BLaER1 (cell line): ENCODE measurements at regions not wholly inside any gene's neighbourhood (a gene's known extent, or its start where the extent isn't known, plus 50 kb on each side); places are given as distances from the start of the nearest gene placed in this dataset.

Experiments used
- H3K27ac ChIP-seq: shearing (Covaris generic); formaldehyde crosslinking; 2 replicates; pipeline ENCODE4 v1.8.1; 2022
- H3K27me3 ChIP-seq: shearing (Covaris generic); formaldehyde crosslinking; 2 replicates; pipeline ENCODE4 v1.8.1; 2022
- H3K36me3 ChIP-seq: shearing (Covaris generic); formaldehyde crosslinking; 2 replicates; pipeline ENCODE4 v1.8.1; 2022
- H3K4me1 ChIP-seq: shearing (Covaris generic); formaldehyde crosslinking; 2 replicates; pipeline ENCODE4 v1.8.1; 2022
- H3K4me2 ChIP-seq: shearing (Covaris generic); formaldehyde crosslinking; 2 replicates; pipeline ENCODE4 v1.8.1; 2022
- H3K4me3 ChIP-seq: shearing (Covaris generic); formaldehyde crosslinking; 2 replicates; pipeline ENCODE4 v1.8.1; 2022
- H3K9ac ChIP-seq: shearing (Covaris generic); formaldehyde crosslinking; 2 replicates; pipeline ENCODE4 v1.8.1; 2022
- H3K9me3 ChIP-seq: shearing (Covaris generic); formaldehyde crosslinking; 2 replicates; pipeline ENCODE4 v1.8.1; 2022
- H4K20me1 ChIP-seq: shearing (Covaris generic); formaldehyde crosslinking; 2 replicates; pipeline ENCODE4 v1.8.1; 2022
- Cebpa-rat ChIP-seq: shearing (Covaris generic); IDR thresholded peaks from 2 replicates; pipeline ENCODE4 v1.8.1; 2022

GRCh38 chr3:177563792-177564191, 366.5 kb upstream of the TBL1XR1 start:
- Histone ChIP-seq H3K4me2 (peak overlapping the region; percentile 35), H3K36me3 (no peaks in the 10 kb centered on the region), H3K9me3 (peaks cover 19% of the 10 kb centered on the region), H3K4me1 (peaks cover 10% of the 10 kb centered on the region), H3K4me3 (no peak overlapping the region), H3K9ac (no peak overlapping the region), H3K27ac (no peak overlapping the region), H3K27me3 (no peaks in the 10 kb centered on the region), H4K20me1 (no peaks in the 10 kb centered on the region)
- TF ChIP-seq Cebpa-rat = no peak

- H4K20me1 ChIP-seq = no peaks in the 10 kb centered on the region
- TF ChIP-seq Cebpa-rat = no peak
- H3K27ac ChIP-seq = no peak overlapping the region
- peaks cover 22% of the 10 kb centered on the region for H3K4me1 ChIP-seq
- H3K27me3 ChIP-seq = no peaks in the 10 kb centered on the region
- no peak overlapping the region for H3K4me2 ChIP-seq
- no peak overlapping the region for H3K9ac ChIP-seq
- no peak overlapping the region for H3K4me3 ChIP-seq
- H3K36me3 ChIP-seq = no peaks in the 10 kb centered on the region
- peaks cover 15% of the 10 kb centered on the region for H3K9me3 ChIP-seq
These were observed 368.7 kb upstream of the TBL1XR1 start for GRCh38 chr3:177565981-177566380.

- Histone ChIP-seq H3K4me2 (no peak overlapping the region), H3K9ac (no peak overlapping the region), H3K36me3 (no peaks in the 10 kb centered on the region), H3K9me3 (peaks cover 17% of the 10 kb centered on the region; the same call in 1 of the 2 replicates), H4K20me1 (no peaks in the 10 kb centered on the region), H3K4me3 (no peak overlapping the region), H3K27me3 (no peaks in the 10 kb centered on the region), H3K27ac (no peak overlapping the region), H3K4me1 (peaks cover 26% of the 10 kb centered on the region)
- TF ChIP-seq Cebpa-rat = no peak
These were observed 370.6 kb upstream of the TBL1XR1 start for GRCh38 chr3:177567833-177568232.

- Histone ChIP-seq H3K36me3 (no peaks in the 10 kb centered on the region), H3K27me3 (no peaks in the 10 kb centered on the region), H3K4me2 (no peak overlapping the region), H3K4me3 (no peak overlapping the region), H3K9me3 (peaks cover 17% of the 10 kb centered on the region; the same call in 1 of the 2 replicates), H3K9ac (no peak overlapping the region), H3K27ac (no peak overlapping the region), H4K20me1 (no peaks in the 10 kb centered on the region), H3K4me1 (peaks cover 20% of the 10 kb centered on the region)
- TF ChIP-seq Cebpa-rat = no peak
These were observed 371.9 kb upstream of the TBL1XR1 start for GRCh38 chr3:177569193-177569592.

GRCh38 chr3:177569875-177570657, 372.8 kb upstream of the TBL1XR1 start:
- Histone ChIP-seq H4K20me1 (no peaks in the 10 kb centered on the region), H3K36me3 (no peaks in the 10 kb centered on the region), H3K4me3 (no peak overlapping the region), H3K9ac (no peak overlapping the region), H3K27me3 (no peaks in the 10 kb centered on the region), H3K27ac (0 out of 2 replicates have a peak overlapping the region, but pooled peaks have one; percentile 8), H3K4me2 (peak overlapping the region; percentile 56), H3K9me3 (peaks cover 17% of the 10 kb centered on the region; the same call in 1 of the 2 replicates), H3K4me1 (peaks cover 16% of the 10 kb centered on the region)
- no peak for TF ChIP-seq Cebpa-rat

GRCh38 chr3:177571271-177571943, 374.1 kb upstream of the TBL1XR1 start:
- TF ChIP-seq Cebpa-rat = no peak
- peak overlapping the region; percentile 56; the same call in 1 of the 2 replicates for H3K4me2 ChIP-seq
- no peaks in the 10 kb centered on the region for H3K27me3 ChIP-seq
- no peaks in the 10 kb centered on the region for H3K36me3 ChIP-seq
- no peak overlapping the region for H3K27ac ChIP-seq
- no peak overlapping the region for H3K4me3 ChIP-seq
- no peak overlapping the region for H3K9ac ChIP-seq
- H4K20me1 ChIP-seq = no peaks in the 10 kb centered on the region
- H3K9me3 ChIP-seq = peaks cover 16% of the 10 kb centered on the region; the same call in 1 of the 2 replicates
- H3K4me1 ChIP-seq = peaks cover 24% of the 10 kb centered on the region

DNA sequence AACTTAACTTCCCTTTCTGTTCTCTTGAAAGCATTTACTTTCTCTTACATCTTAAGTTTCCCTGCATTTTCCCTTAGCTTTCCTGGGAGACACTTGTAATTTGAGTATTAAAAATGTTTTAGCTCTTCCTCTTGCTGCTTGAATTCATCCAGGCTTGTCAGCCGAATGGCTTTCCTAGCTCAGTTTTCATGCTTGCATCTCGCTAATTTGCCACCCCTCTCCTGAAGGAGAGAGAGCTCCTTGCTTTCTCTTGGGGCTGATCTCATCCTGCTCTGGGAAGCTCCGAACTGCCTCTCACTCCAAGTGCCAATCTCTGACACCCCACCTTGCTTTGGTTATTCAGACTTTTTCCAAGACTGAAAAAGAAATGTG, 374.6 kb upstream of the TBL1XR1 start:
- Histone ChIP-seq H3K36me3 (no peaks in the 10 kb centered on the region), H3K27me3 (no peaks in the 10 kb centered on the region), H3K4me1 (peaks cover 29% of the 10 kb centered on the region), H3K4me3 (no peak overlapping the region), H3K27ac (no peak overlapping the region), H4K20me1 (no peaks in the 10 kb centered on the region), H3K9me3 (peaks cover 16% of the 10 kb centered on the region; the same call in 1 of the 2 replicates), H3K9ac (no peak overlapping the region), H3K4me2 (no peak overlapping the region)
- no peak for TF ChIP-seq Cebpa-rat

- TF ChIP-seq Cebpa-rat = no peak
- H3K27me3 ChIP-seq = no peaks in the 10 kb centered on the region
- H3K27ac ChIP-seq = no peak overlapping the region
- no peak overlapping the region for H3K9ac ChIP-seq
- peaks cover 39% of the 10 kb centered on the region for H3K4me1 ChIP-seq
- no peak overlapping the region for H3K4me3 ChIP-seq
- peaks cover 24% of the 10 kb centered on the region for H3K9me3 ChIP-seq
- no peak overlapping the region for H3K4me2 ChIP-seq
- no peaks in the 10 kb centered on the region for H3K36me3 ChIP-seq
- no peaks in the 10 kb centered on the region for H4K20me1 ChIP-seq
These were observed 377.1 kb upstream of the TBL1XR1 start for GRCh38 chr3:177574222-177574856.

- Histone ChIP-seq H3K9me3 (peaks cover 35% of the 10 kb centered on the region), H3K4me1 (peaks cover 22% of the 10 kb centered on the region), H3K4me3 (no peak overlapping the region), H3K4me2 (peak overlapping the region; percentile 37), H3K9ac (no peak overlapping the region), H3K27ac (peak overlapping the region; percentile 47; the same call in 1 of the 2 replicates), H4K20me1 (no peaks in the 10 kb centered on the region), H3K27me3 (no peaks in the 10 kb centered on the region), H3K36me3 (no peaks in the 10 kb centered on the region)
- no peak for TF ChIP-seq Cebpa-rat
These were observed 379.5 kb upstream of the TBL1XR1 start for GRCh38 chr3:177576746-177577145.

DNA sequence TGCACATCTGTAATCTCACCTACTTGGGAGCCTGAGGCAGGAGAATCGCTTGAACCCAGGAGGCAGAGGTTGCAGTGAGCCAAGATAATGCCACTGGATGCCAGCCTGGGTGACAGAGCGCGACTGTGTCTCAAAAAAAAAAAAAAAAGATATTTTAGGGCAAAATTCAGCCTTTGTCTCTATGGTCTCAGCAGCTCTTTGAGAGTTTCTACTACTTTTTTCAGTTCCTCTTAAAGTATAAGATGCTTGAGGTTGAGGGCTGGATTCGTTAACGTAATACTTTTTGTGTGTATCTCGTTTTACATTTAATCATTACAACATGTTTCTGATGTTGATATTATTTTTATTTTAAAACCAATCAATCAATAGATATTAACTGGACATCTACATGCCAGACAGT, 381.2 kb upstream of the TBL1XR1 start:
- peaks cover 33% of the 10 kb centered on the region for H3K9me3 ChIP-seq
- H3K4me2 ChIP-seq = no peak overlapping the region
- no peaks in the 10 kb centered on the region for H3K36me3 ChIP-seq
- H3K4me3 ChIP-seq = no peak overlapping the region
- no peaks in the 10 kb centered on the region for H3K27me3 ChIP-seq
- H3K4me1 ChIP-seq = peaks cover 22% of the 10 kb centered on the region
- no peaks in the 10 kb centered on the region for H4K20me1 ChIP-seq
- no peak overlapping the region for H3K9ac ChIP-seq
- no peak for TF ChIP-seq Cebpa-rat
- H3K27ac ChIP-seq = no peak overlapping the region
